ENCODE measurements at regions not wholly inside any gene's neighbourhood (a gene's known extent, or its start where the extent isn't known, plus 50 kb on each side); places are given as distances from the start of the nearest gene placed in this dataset.

- DNase-seq (ENCODE audit: low read depth): no peak
These were observed 656.6 kb downstream of the GALR1 start for GRCh38 chr18:77906103-77906892.

GRCh38 chr18:77910347-77910746, 660.7 kb downstream of the GALR1 start:
- no peak for DNase-seq (ENCODE audit: low read depth)

GRCh38 chr18:77911971-77912605, 662.4 kb downstream of the GALR1 start:
- no peak for DNase-seq (ENCODE audit: low read depth)

GRCh38 chr18:77918730-77919129, 669.1 kb downstream of the GALR1 start:
- DNase-seq (ENCODE audit: low read depth): no peak

GRCh38 chr18:77919923-77920322, 670.3 kb downstream of the GALR1 start:
- no peak for DNase-seq (ENCODE audit: low read depth)

GRCh38 chr18:77935342-77935741, 685.7 kb downstream of the GALR1 start:
- DNase-seq (ENCODE audit: low read depth): no peak

GRCh38 chr18:77940566-77940965, 690.9 kb downstream of the GALR1 start:
- no peak for DNase-seq (ENCODE audit: low read depth)

GRCh38 chr18:77944533-77944932, 694.9 kb downstream of the GALR1 start:
- no peak for DNase-seq (ENCODE audit: low read depth)

GRCh38 chr18:77948567-77948966, 698.9 kb downstream of the GALR1 start:
- DNase-seq (ENCODE audit: low read depth): no peak

GRCh38 chr18:77949355-77949973, 699.8 kb downstream of the GALR1 start:
- no peak for DNase-seq (ENCODE audit: low read depth)

GRCh38 chr18:77959248-77959647, 709.6 kb downstream of the GALR1 start:
- DNase-seq (ENCODE audit: low read depth): no peak

- DNase-seq (ENCODE audit: low read depth): no peak
These were observed 711.3 kb downstream of the GALR1 start for GRCh38 chr18:77960791-77961410.

GRCh38 chr18:77967071-77967470, 717.4 kb downstream of the GALR1 start:
- no peak for DNase-seq (ENCODE audit: low read depth)

- DNase-seq (ENCODE audit: low read depth): no peak
These were observed 718.1 kb downstream of the GALR1 start for GRCh38 chr18:77967791-77968190.

GRCh38 chr18:77969972-77970371, 720.3 kb downstream of the GALR1 start:
- no peak for DNase-seq (ENCODE audit: low read depth)

GRCh38 chr18:77970814-77971213, 721.2 kb downstream of the GALR1 start:
- DNase-seq (ENCODE audit: low read depth): no peak

- no peak for DNase-seq (ENCODE audit: low read depth)
These were observed 724.1 kb downstream of the GALR1 start for GRCh38 chr18:77973745-77974144.

- no peak for DNase-seq (ENCODE audit: low read depth)
These were observed 724.7 kb downstream of the GALR1 start for GRCh38 chr18:77974329-77974728.

GRCh38 chr18:77977331-77977730, 727.7 kb downstream of the GALR1 start:
- DNase-seq (ENCODE audit: low read depth): no peak

- DNase-seq (ENCODE audit: low read depth): no peak
These were observed 730.6 kb downstream of the GALR1 start for GRCh38 chr18:77980275-77980674.

- no peak for DNase-seq (ENCODE audit: low read depth)
These were observed 732.2 kb downstream of the GALR1 start for GRCh38 chr18:77981874-77982273.

- no peak for DNase-seq (ENCODE audit: low read depth)
These were observed 733.6 kb downstream of the GALR1 start for GRCh38 chr18:77983270-77983669.

GRCh38 chr18:77984178-77984577, 734.5 kb downstream of the GALR1 start:
- no peak for DNase-seq (ENCODE audit: low read depth)

All from forelimb muscle (tissue), 1 donor.